ENCODE measurements at regions not wholly inside any gene's neighbourhood (a gene's known extent, or its start where the extent isn't known, plus 50 kb on each side); places are given as distances from the start of the nearest gene placed in this dataset.

- TF ChIP-seq RCOR1 (IDR thresholded peaks at IDR 0.05; ENCODE audit: low read length), result no peak
- no peak for TF ChIP-seq TCF12 (IDR thresholded peaks at IDR 0.05)
- no peak for TF ChIP-seq RFX5 (IDR thresholded peaks at IDR 0.05; ENCODE audit: low read length)
- TF ChIP-seq JUND (IDR thresholded peaks at IDR 0.05), result no peak
Measured at GRCh38 chr3:72385167-72385566, 463.1 kb downstream of the SHQ1 start (continued).

- H3K27ac ChIP-seq (ENCODE audit: low read depth in 2 of 2, low read length in 1 of 2), result no peak overlapping the region
- ChIA-PET CTCF (no interaction called here), POLR2A (no interaction called here)
- H3K4me1 ChIP-seq (ENCODE audit: control insufficient read depth in 1 of 2, insufficient read depth in 2 of 2, low read depth in 1 of 2, low read length in 1 of 2), result peaks cover 0 to 16% of the 10 kb centered on the region in 2 experiments; a peak in 2 of 4 replicates
- H3K9ac ChIP-seq, result no peak overlapping the region
- H2AFZ ChIP-seq (ENCODE audit: low read depth), result no peak overlapping the region
- H4K20me1 ChIP-seq (ENCODE audit: insufficient read depth), result peaks cover 95% of the 10 kb centered on the region
- no peak for TF ChIP-seq PBX3 (IDR thresholded peaks at IDR 0.05)
- no peak for TF ChIP-seq FOXM1 (IDR thresholded peaks at IDR 0.05; ENCODE audit: low read depth)
- no peak for TF ChIP-seq GABPA (IDR thresholded peaks at IDR 0.05; ENCODE audit: low read depth)
- TF ChIP-seq EZH2phosphoT487 (IDR thresholded peaks at IDR 0.05; ENCODE audit: borderline replicate concordance, low read depth), result no peak
- H3K4me3 ChIP-seq (ENCODE audit: low read depth in 2 of 2, low read length in 1 of 2), result no peak overlapping the region
- no peaks in the 10 kb centered on the region for H3K9me3 ChIP-seq
- H3K79me2 ChIP-seq (ENCODE audit: insufficient read depth), result peaks cover 79% of the 10 kb centered on the region; the same call in 1 of the 2 replicates
- no peaks in the 10 kb centered on the region for H3K27me3 ChIP-seq (ENCODE audit: insufficient read depth)
- H3K36me3 ChIP-seq (replicated peaks in 1 of 2; ENCODE audit: control insufficient read depth in 1 of 2, insufficient read depth in 2 of 2, low read length in 1 of 2), result no peaks in the 10 kb centered on the region
- no peaks in the 10 kb centered on the region for H3F3A ChIP-seq (replicated peaks; ENCODE audit: insufficient read depth)
- no peaks in the 10 kb centered on the region for H3K9me2 ChIP-seq
- no peak overlapping the region for H3K4me2 ChIP-seq
- DNase-seq, result no peak
- 93% methylated on average over 5 of the region's 5 CpGs for WGBS (ENCODE audit: low lambda C conversion rate)
Measured at GRCh38 chr3:72384602-72385001, 463.6 kb downstream of the SHQ1 start.

- H3K27me3 ChIP-seq (ENCODE audit: insufficient read depth), result no peaks in the 10 kb centered on the region
- H3K9me2 ChIP-seq, result no peaks in the 10 kb centered on the region
- CTCF ChIA-PET, result no interaction called here
- no peaks in the 10 kb centered on the region for H3F3A ChIP-seq (replicated peaks; ENCODE audit: insufficient read depth)
- WGBS (ENCODE audit: low lambda C conversion rate), result 97% methylated on average over 4 of the region's 4 CpGs
- no peak overlapping the region for H3K9ac ChIP-seq
- H3K4me3 ChIP-seq (ENCODE audit: low read depth in 2 of 2, low read length in 1 of 2), result no peak overlapping the region
- no peak overlapping the region for H3K27ac ChIP-seq (ENCODE audit: low read depth in 2 of 2, low read length in 1 of 2)
- peaks cover 73% of the 10 kb centered on the region; the same call in 1 of the 2 replicates for H3K79me2 ChIP-seq (ENCODE audit: insufficient read depth)
- peaks cover 96% of the 10 kb centered on the region for H4K20me1 ChIP-seq (ENCODE audit: insufficient read depth)
- no peak for TF ChIP-seq ELF1 (IDR thresholded peaks at IDR 0.05)
- TF ChIP-seq TCF12 (IDR thresholded peaks at IDR 0.05), result no peak
- TF ChIP-seq MAX (IDR thresholded peaks at IDR 0.05; ENCODE audit: low read depth), result no peak
- TF ChIP-seq MXI1 (IDR thresholded peaks at IDR 0.05; ENCODE audit: low read depth, low read length), result no peak
- no peak for TF ChIP-seq REST (IDR thresholded peaks at IDR 0.05; ENCODE audit: low read depth, low read length)
- no peak for TF ChIP-seq RCOR1 (IDR thresholded peaks at IDR 0.05; ENCODE audit: low read length)
- TF ChIP-seq EZH2phosphoT487 (IDR thresholded peaks at IDR 0.05; ENCODE audit: borderline replicate concordance, low read depth), result no peak
- no peak for TF ChIP-seq PBX3 (IDR thresholded peaks at IDR 0.05)
- TF ChIP-seq RAD21 (IDR thresholded peaks at IDR 0.05; ENCODE audit: low read length), result no peak
- TF ChIP-seq YY1 (IDR thresholded peaks at IDR 0.05; ENCODE audit: low read depth), result no peak
- no peak for TF ChIP-seq TAF1 (IDR thresholded peaks at IDR 0.05; ENCODE audit: borderline replicate concordance, low read depth, low read length)
- TF ChIP-seq NRF1 (IDR thresholded peaks at IDR 0.05; ENCODE audit: low read depth, low read length), result no peak
- no peak for TF ChIP-seq IRF3 (IDR thresholded peaks at IDR 0.05; ENCODE audit: low read depth, low read length)
- no peak for TF ChIP-seq USF2 (IDR thresholded peaks at IDR 0.05; ENCODE audit: borderline replicate concordance, low read depth, low read length)
- TF ChIP-seq GABPA (IDR thresholded peaks at IDR 0.05; ENCODE audit: low read depth), result no peak
- H3K4me2 ChIP-seq, result no peak overlapping the region
- DNase-seq, result no peak
- POLR2A ChIA-PET, result interaction anchor here (0.8 kb wide), 1 partner anchor 9 kb away, joined by 3 read pairs; no protein-coding TSS in a partner anchor
- peaks cover 1 to 3% of the 10 kb centered on the region in 2 experiments for H3K36me3 ChIP-seq (replicated peaks in 1 of 2; ENCODE audit: control insufficient read depth in 1 of 2, insufficient read depth in 2 of 2, low read length in 1 of 2)
- no peak overlapping the region for H2AFZ ChIP-seq (ENCODE audit: low read depth)
- peaks cover 0 to 16% of the 10 kb centered on the region in 2 experiments; a peak in 2 of 4 replicates for H3K4me1 ChIP-seq (ENCODE audit: control insufficient read depth in 1 of 2, insufficient read depth in 2 of 2, low read depth in 1 of 2, low read length in 1 of 2)
- H3K9me3 ChIP-seq, result no peaks in the 10 kb centered on the region
Measured at GRCh38 chr3:72383883-72384282, 464.4 kb downstream of the SHQ1 start.
